ENCODE measurements at regions not wholly inside any gene's neighbourhood (a gene's known extent, or its start where the extent isn't known, plus 50 kb on each side); places are given as distances from the start of the nearest gene placed in this dataset.

GRCh38 chr4:165634766-165635165 is 238.3 kb upstream of the TLL1 start:
- TF ChIP-seq POLR2A (IDR thresholded peaks at IDR 0.05) (no peak), CTCF (IDR thresholded peaks at IDR 0.05) (no peak)

Data from lower leg skin (tissue), 3 donors.